Brain pericyte (primary cell): ENCODE measurements at regions not wholly inside any gene's neighbourhood (a gene's known extent, or its start where the extent isn't known, plus 50 kb on each side); places are given as distances from the start of the nearest gene placed in this dataset.
"Not testable (repeated sequence)": the region's sequence is repeated elsewhere in the genome, so short reads cannot be mapped to it uniquely, and the experiment has no call there.

Experiments
- DNase-seq: peaks from one replicate; pipeline ENCODE4 v3.0.0-alpha.2; 2012; ENCODE audit warnings: low read depth, low spot score

- no peak for DNase-seq
Measured at GRCh38 chr2:7749895-7750559, 832.8 kb downstream of the RNF144A start.

- DNase-seq = no peak
Measured at GRCh38 chr2:7752291-7752690, 835.1 kb downstream of the RNF144A start.

GRCh38 chr2:7753777-7754176 lies 836.6 kb downstream of the RNF144A start:
- no peak for DNase-seq

GRCh38 chr2:7755879-7756278 lies 838.7 kb downstream of the RNF144A start:
- no peak for DNase-seq

- DNase-seq = no peak
Measured at GRCh38 chr2:7758073-7758759, 841.0 kb downstream of the RNF144A start.

- no peak for DNase-seq
Measured at GRCh38 chr2:7759898-7760297, 842.7 kb downstream of the RNF144A start.

- DNase-seq = not testable (repeated sequence)
Measured at GRCh38 chr2:7763418-7763817, 846.2 kb downstream of the RNF144A start.

- no peak for DNase-seq
Measured at GRCh38 chr2:7765236-7765635, 848.0 kb downstream of the RNF144A start.

GRCh38 chr2:7766088-7766722 lies 849.0 kb downstream of the RNF144A start:
- no peak for DNase-seq

- DNase-seq = no peak
Measured at GRCh38 chr2:7766978-7767565, 849.9 kb downstream of the RNF144A start.

GRCh38 chr2:7767902-7768301 lies 850.7 kb downstream of the RNF144A start:
- DNase-seq = no peak

- no peak for DNase-seq
Measured at GRCh38 chr2:7771781-7772180, 854.6 kb downstream of the RNF144A start.

- DNase-seq = no peak
Measured at GRCh38 chr2:7773362-7774360, 856.4 kb downstream of the RNF144A start.

- DNase-seq = no peak
Measured at GRCh38 chr2:7774481-7774880, 857.3 kb downstream of the RNF144A start.

GRCh38 chr2:7777668-7778067 lies 860.5 kb downstream of the RNF144A start:
- no peak for DNase-seq

- no peak for DNase-seq
Measured at GRCh38 chr2:7780321-7780720, 863.1 kb downstream of the RNF144A start.

- no peak for DNase-seq
Measured at GRCh38 chr2:7785700-7786099, 868.5 kb downstream of the RNF144A start.

- DNase-seq = no peak
Measured at GRCh38 chr2:7788736-7789135, 871.5 kb downstream of the RNF144A start.

GRCh38 chr2:7792031-7792651 lies 874.9 kb downstream of the RNF144A start:
- DNase-seq = peak; percentile 8

GRCh38 chr2:7795778-7796563 lies 878.8 kb downstream of the RNF144A start:
- no peak for DNase-seq
